Activated T-helper 2 cell treated with anti-CD3 and anti-CD28 coated beads, Interferon-gamma antibody, Interleukin-2, Interleukin-4, amounts not matched to agents 10 μg/mL and 5 μg/mL and 100 μg/mL, durations not matched to agents 14 hours and 24 hours and 36 hours (primary cell): ENCODE measurements at regions not wholly inside any gene's neighbourhood (a gene's known extent, or its start where the extent isn't known, plus 50 kb on each side); places are given as distances from the start of the nearest gene placed in this dataset.
"Not testable (repeated sequence)": the region's sequence is repeated elsewhere in the genome, so short reads cannot be mapped to it uniquely, and the experiment has no call there.

ENCODE experiments used
- DNase-seq: peaks from one replicate; pipeline ENCODE4 v3.0.0; 2021; ENCODE audit warnings: low spot score
- H3K27ac Mint-ChIP-seq: one replicate; pipeline ENCODE4 v1.8.0; 2021; ENCODE audit warnings: mixed read lengths
- H3K27me3 Mint-ChIP-seq: one replicate; pipeline ENCODE4 v1.8.0; 2021; ENCODE audit warnings: low read depth, mixed read lengths
- H3K36me3 Mint-ChIP-seq: one replicate; pipeline ENCODE4 v1.8.0; 2021; ENCODE audit warnings: low read depth, mixed read lengths
- H3K4me1 Mint-ChIP-seq: one replicate; pipeline ENCODE4 v1.8.0; 2021; ENCODE audit warnings: low read depth, mixed read lengths
- H3K4me3 Mint-ChIP-seq: one replicate; pipeline ENCODE4 v1.8.0; 2021; ENCODE audit warnings: low read depth, mild to moderate bottlenecking, moderate library complexity, mixed read lengths
- H3K9me3 Mint-ChIP-seq: one replicate; pipeline ENCODE4 v1.8.0; 2021; ENCODE audit warnings: mixed read lengths
- intact Hi-C: fragments of 100-400 bp; cut with micrococcal nuclease; formaldehyde crosslinking; loops from one replicate; pipeline ENCODE4 v1.15.1; 2023

DNA sequence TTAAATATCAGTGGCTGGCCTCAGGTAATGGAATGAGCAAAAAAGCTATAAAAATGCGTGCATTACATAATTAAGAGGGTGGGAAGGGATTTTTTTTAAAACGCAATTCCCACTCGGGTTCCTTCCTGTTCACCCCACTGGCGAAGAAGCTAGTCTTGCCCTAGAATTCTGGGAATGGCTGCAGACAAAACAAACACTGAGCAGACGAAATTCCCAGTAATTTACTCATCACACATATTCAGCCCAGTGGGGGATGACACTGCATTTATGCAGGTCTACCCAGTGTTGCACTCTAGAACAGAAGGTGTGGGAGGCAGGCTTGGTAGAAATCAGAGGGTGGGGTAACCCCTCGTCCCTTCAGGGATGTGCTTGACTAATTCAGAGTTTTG lies 2695.0 kb upstream of the DEFB115 start:
- H3K9me3 Mint-ChIP-seq: peaks cover 74% of the 10 kb centered on the region
- no peak overlapping the region for H3K4me3 Mint-ChIP-seq
- peaks cover 16% of the 10 kb centered on the region for H3K36me3 Mint-ChIP-seq
- no peak for DNase-seq
- no peaks in the 10 kb centered on the region for H3K27me3 Mint-ChIP-seq
- intact Hi-C loops: no loop called here
- no peak overlapping the region for H3K27ac Mint-ChIP-seq
- no peaks in the 10 kb centered on the region for H3K4me1 Mint-ChIP-seq

DNA sequence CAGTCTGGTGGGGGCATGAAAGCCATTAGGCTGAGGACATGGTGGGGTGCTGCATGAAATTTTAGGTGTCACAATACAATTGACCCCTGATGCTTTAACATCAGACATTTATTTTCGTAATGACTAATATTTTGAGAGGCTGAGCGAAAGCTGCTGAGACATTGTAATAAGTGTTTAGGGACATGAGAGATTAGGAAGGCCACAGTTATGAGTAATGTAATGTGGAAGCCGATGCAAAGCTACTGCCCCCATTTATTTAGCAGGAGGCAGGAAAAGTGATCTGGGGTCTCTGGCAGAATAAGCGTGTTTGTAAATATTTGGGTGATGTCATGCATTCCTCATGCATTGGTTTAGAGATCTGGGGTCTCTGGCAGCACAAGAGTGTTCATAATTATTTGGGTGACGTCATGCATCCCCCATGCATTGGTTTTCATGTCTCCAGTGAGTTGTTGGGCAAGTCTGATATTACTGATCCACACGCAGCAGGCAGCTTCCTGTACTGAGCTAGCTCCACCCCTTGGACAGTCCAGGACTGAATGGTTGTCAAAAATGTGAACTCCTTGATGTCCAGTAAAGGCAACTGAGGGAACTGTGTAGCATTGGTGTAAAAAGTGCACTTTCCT lies 2694.5 kb upstream of the DEFB115 start:
- H3K4me3 Mint-ChIP-seq, H3K27ac Mint-ChIP-seq, intact Hi-C loops, DNase-seq, H3K4me1 Mint-ChIP-seq, H3K27me3 Mint-ChIP-seq: not testable (repeated sequence)
- Mint-ChIP-seq H3K9me3 (peaks cover 69% of the 10 kb centered on the region), H3K36me3 (peaks cover 16% of the 10 kb centered on the region)

DNA sequence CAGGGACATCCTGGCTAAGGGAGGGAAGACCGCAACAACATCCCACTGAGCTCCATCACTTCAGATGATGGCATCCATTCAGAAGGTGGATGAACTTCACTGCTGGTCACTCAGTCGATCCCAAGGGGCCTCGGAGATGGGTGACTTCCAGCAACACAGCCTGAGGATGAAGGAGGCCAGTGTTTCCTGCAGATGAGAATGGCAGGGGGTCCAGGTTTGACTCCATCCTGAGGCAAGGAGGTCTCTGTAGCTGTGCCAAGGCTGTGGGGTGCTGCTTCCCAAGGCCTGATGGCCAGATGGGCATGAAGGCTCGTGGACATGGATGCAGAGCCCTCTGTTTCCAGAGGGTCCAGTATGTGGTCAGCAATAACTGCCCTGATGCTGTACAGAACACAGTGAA lies 2693.4 kb upstream of the DEFB115 start:
- H3K27ac Mint-ChIP-seq, H3K27me3 Mint-ChIP-seq, DNase-seq, H3K4me1 Mint-ChIP-seq, H3K4me3 Mint-ChIP-seq, intact Hi-C loops: not testable (repeated sequence)
- H3K9me3 Mint-ChIP-seq: peaks cover 62% of the 10 kb centered on the region
- H3K36me3 Mint-ChIP-seq: peaks cover 16% of the 10 kb centered on the region

DNA sequence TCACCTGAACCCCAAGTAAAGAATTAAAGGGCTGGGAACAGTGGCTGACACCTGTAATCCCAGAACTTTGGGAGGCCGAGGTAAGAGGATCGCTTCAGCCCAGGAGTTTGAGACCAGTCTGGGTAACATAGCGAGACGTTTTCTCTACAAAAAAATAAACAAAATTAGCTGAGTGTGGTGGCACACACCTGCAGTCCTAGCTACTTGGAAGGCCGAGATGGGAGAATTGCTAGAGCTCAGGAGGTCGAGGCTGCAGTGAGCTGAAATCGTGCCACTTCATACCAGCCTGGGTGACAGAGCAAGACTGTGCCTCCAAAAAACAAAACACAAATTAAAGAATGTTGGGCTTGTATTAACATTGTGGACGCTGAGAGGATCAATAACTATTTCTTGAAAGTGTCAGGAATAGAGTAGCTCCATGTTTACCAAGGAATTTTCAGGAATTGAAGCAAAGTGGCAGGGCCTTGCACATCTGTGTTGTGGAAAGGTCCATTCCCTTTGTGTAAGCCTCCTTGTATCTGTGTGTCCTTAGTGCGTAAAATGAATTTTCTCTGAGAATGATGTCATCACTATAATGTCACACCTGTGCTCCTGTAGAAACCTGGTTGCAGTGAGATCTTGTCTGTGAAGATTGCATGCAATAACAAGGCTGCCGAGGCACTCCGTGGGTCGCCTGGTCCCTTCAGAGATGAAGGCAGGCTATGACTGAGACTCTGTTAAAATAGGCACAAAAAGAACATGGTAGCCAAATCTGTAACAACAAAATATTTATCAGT lies 2692.6 kb upstream of the DEFB115 start:
- H3K27ac Mint-ChIP-seq, H3K4me3 Mint-ChIP-seq, H3K27me3 Mint-ChIP-seq, intact Hi-C loops, DNase-seq, H3K4me1 Mint-ChIP-seq: not testable (repeated sequence)
- Mint-ChIP-seq H3K36me3 (peaks cover 16% of the 10 kb centered on the region), H3K9me3 (peaks cover 62% of the 10 kb centered on the region)

DNA sequence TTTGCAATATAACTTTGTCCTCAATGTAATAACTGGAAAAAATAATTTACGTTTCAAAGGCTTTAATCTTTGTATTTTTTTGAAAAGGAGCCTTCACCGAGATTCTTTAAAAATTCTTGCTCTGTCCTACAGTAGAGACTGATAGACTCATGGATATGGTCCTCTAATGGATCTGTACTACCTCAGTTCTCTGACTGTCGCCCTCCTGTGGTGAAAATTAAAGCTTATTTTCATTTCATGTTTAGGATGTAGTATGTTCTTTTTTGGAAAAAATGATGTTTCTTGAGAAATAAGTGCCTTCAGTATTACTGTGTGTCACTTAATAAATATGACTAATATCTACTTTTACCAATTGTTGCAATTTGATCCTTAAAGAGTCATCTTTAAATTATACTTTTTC lies 2681.5 kb upstream of the DEFB115 start:
- Mint-ChIP-seq H3K9me3 (peaks cover 27% of the 10 kb centered on the region), H3K36me3 (peaks cover 23% of the 10 kb centered on the region)
- H3K27ac Mint-ChIP-seq, H3K4me1 Mint-ChIP-seq, DNase-seq, H3K27me3 Mint-ChIP-seq, H3K4me3 Mint-ChIP-seq, intact Hi-C loops: not testable (repeated sequence)

DNA sequence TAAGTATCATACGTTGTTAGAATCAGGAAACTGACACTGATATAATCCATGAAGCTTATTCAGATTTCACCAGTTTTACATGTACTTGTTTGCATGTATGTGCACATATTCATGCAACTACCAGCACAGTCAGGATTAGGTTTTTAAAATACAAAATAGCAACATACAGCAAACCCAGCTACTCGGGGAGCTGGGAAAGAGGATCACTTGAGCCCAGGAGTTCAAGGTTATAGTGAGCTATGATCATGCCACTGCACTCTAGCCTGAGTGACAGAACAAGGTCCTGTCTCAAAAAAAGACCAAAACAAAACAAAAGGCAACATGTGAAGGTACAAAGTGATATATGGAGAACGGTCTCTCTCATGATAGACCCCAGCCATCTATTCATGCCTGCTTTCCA lies 2665.8 kb upstream of the DEFB115 start:
- H3K4me3 Mint-ChIP-seq, H3K27ac Mint-ChIP-seq, H3K9me3 Mint-ChIP-seq, H3K27me3 Mint-ChIP-seq, intact Hi-C loops, DNase-seq, H3K4me1 Mint-ChIP-seq: not testable (repeated sequence)
- peaks cover 23% of the 10 kb centered on the region for H3K36me3 Mint-ChIP-seq

DNA sequence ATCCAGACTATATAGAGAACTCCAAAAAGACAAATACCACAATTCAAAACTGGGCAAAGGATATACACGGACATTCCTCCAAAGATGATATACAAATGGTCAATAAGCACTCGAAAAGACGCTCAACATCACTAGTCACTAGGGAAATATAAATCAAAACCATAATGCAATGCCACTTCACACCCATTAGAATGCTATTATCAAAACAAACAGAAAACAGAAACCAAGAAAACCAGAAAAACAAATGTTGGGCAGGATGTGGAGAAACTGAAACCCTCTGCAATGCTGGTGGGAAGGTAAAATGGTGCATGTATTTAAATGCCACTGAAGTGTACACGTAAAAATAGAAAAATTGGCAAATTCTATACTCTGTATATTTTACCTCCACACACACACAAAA lies 2664.1 kb upstream of the DEFB115 start:
- H3K4me3 Mint-ChIP-seq: peak overlapping the region; percentile 21
- H3K27me3 Mint-ChIP-seq, DNase-seq, H3K27ac Mint-ChIP-seq, intact Hi-C loops, H3K9me3 Mint-ChIP-seq: not testable (repeated sequence)
- H3K4me1 Mint-ChIP-seq: peaks cover 17% of the 10 kb centered on the region
- peaks cover 35% of the 10 kb centered on the region for H3K36me3 Mint-ChIP-seq

DNA sequence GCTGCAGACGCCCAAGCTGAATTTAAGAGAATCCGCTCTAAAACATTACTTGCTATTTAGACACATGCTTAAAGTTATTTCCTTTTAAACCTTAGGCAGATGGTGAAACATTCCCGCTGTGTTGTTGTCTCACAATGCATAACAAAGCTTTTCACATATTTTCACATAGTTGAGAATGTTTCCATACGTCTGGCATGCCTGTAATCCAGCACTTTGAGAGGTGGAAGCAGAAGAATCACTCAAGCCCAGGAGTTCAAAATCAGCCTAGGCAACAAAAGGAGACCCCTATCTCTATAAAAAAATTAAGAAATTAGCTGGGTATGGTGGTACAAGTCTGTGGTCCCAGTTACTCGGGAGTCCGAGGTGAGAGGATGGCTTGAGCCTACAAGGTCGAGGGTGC lies 2663.0 kb upstream of the DEFB115 start:
- H3K4me3 Mint-ChIP-seq, intact Hi-C loops, H3K9me3 Mint-ChIP-seq, H3K27me3 Mint-ChIP-seq, H3K27ac Mint-ChIP-seq, DNase-seq: not testable (repeated sequence)
- H3K4me1 Mint-ChIP-seq: peaks cover 17% of the 10 kb centered on the region
- H3K36me3 Mint-ChIP-seq: peaks cover 32% of the 10 kb centered on the region

DNA sequence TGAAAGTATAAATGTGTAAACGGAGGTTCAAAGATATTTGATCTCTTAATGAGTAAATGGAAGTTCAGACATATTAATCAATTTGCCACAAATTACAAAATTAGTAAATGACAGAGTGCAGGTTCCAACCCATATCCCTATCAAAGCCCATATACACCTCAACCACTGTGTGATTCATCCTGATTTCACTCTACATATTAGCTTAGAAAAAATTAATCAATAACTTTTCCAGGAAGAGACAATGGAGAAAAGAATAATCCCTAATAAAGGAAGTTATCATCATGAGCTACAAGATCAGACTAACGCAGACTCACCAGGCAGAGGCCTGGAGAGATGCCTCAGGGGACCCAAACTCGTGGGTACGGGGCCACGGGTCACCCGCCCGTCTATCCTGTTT lies 2655.5 kb upstream of the DEFB115 start:
- H3K4me3 Mint-ChIP-seq: peak overlapping the region; percentile 97
- H3K27me3 Mint-ChIP-seq, H3K9me3 Mint-ChIP-seq, DNase-seq, intact Hi-C loops: not testable (repeated sequence)
- H3K4me1 Mint-ChIP-seq: peaks cover 25% of the 10 kb centered on the region
- peaks cover 20% of the 10 kb centered on the region for H3K36me3 Mint-ChIP-seq
- H3K27ac Mint-ChIP-seq: peak overlapping the region; percentile 92

DNA sequence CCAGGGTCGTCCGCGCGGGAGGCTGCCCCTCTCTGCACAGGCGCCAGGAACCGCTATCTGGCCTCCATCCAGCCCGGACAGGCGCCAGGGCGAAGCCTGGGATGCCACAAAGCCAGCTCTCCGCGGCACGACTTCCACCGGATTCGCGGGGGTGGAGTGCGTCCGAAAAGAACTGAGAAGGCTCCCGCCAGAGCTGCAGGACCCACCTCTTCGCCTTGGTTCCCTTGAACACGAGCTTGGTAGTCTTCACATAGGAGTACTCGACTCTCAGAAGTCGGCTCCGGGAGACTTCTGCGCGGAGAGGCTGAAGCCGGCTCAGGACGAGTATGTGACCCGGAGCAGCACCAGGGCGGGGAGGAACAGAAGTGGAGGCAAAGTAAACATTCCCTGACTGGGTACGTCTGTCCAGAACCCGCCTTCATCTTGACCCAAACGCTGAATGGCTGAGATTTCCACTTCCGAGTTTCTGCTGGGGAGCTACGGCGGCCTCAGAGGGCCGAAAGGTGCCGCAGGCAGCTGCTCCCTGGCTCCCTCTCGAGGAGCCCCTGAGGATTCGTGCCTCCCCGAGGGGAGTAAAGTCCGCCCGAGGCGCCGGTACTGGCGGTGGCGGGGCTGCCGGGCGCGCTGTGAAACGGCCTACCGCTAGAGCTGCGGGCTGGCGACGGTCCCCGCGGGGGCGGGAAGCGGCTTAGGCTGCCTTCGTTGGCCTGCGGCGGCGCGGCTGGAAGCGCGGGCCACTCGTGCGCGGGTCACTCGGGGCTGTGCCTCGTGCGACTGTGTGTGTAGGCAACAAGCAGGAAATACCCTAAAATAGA lies 2654.9 kb upstream of the DEFB115 start:
- Mint-ChIP-seq H3K4me1 (peaks cover 24% of the 10 kb centered on the region), H3K27ac (peak overlapping the region; percentile 92), H3K36me3 (peaks cover 16% of the 10 kb centered on the region), H3K4me3 (peak overlapping the region; percentile 97)
- H3K27me3 Mint-ChIP-seq, H3K9me3 Mint-ChIP-seq, intact Hi-C loops: not testable (repeated sequence)
- DNase-seq: peak; percentile 83

DNA sequence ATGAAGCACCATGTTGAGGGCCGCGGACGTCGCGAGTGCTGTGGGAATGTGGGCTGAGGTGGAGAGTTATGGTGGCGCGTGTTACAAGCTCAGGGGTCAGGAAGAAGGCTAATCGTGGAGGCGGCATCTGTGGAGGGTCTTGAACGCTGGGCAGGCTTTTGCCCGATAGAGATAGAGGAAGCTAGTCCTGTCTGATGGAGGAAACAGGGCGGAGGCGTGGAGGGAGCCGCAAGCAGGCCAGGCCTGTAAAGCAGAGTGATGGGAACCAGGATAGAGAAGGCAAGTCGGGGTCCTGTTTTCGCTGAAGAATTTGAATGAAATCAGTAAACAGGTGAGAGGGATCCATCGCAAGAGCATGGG lies 2654.3 kb upstream of the DEFB115 start:
- DNase-seq, H3K9me3 Mint-ChIP-seq, H3K27me3 Mint-ChIP-seq, intact Hi-C loops: not testable (repeated sequence)
- Mint-ChIP-seq H3K27ac (peak overlapping the region; percentile 81), H3K4me1 (peaks cover 19% of the 10 kb centered on the region), H3K4me3 (peak overlapping the region; percentile 97), H3K36me3 (peaks cover 11% of the 10 kb centered on the region)

DNA sequence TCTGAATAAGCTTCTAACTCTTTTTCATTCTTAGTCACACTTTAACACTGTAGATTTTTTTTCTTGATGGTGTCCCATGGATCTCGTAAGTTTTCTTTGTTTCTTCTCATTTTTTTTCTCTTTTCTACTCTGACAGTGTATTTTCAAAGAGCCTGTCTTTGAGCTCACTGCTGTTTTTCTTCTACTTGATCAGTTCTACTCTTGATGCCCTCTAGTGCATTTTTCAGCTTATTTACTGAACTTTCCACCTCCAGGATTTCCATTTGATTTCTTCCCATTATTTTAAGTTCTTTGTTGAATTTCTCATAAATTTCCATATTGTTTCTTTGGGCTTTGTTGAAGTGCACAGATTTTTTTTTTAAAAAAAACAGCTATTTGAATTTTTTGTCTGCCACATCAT lies 2641.1 kb upstream of the DEFB115 start:
- no peak for DNase-seq
- Mint-ChIP-seq H3K36me3 (no peaks in the 10 kb centered on the region), H3K27me3 (no peaks in the 10 kb centered on the region), H3K9me3 (peaks cover 71% of the 10 kb centered on the region), H3K4me1 (no peaks in the 10 kb centered on the region), H3K27ac (no peak overlapping the region), H3K4me3 (no peak overlapping the region)
- intact Hi-C loops: no loop called here
